Thoracic aorta (tissue), 2 donors: ENCODE measurements at regions not wholly inside any gene's neighbourhood (a gene's known extent, or its start where the extent isn't known, plus 50 kb on each side); places are given as distances from the start of the nearest gene placed in this dataset.

Source experiments
- ATAC-seq: fragments of 150-250 bp; one replicate; pipeline ENCODE4 v1.8.0; 2017; ENCODE audit warnings: low read depth; ENCODE audit not compliant: insufficient number of reproducible peaks, low FRiP score
- DNase-seq: peaks from one replicate; pipeline ENCODE4 v3.0.0-alpha.2; 2020; ENCODE audit warnings: low spot score
- H3K27ac ChIP-seq, 2 donors: fragments of 200-600 bp; sonication (generic); 1 replicate in 1 of 2; 2 replicates in 1 of 2; pipeline ENCODE4 v1.5.1; 2016; ENCODE audit warnings: mild to moderate bottlenecking in 2 of 2, moderate library complexity in 2 of 2
- H3K27me3 ChIP-seq: fragments of 200-600 bp; sonication (generic); replicated peaks from 2 replicates; pipeline ENCODE4 v1.6.0; 2016; ENCODE audit warnings: mild to moderate bottlenecking; ENCODE audit not compliant: insufficient read depth
- H3K36me3 ChIP-seq: fragments of 200-600 bp; sonication (generic); one replicate; pipeline ENCODE4 v1.5.1; 2016
- H3K4me1 ChIP-seq, 2 donors: fragments of 200-600 bp; sonication (generic); 1 replicate in 1 of 2; 2 replicates in 1 of 2; pipeline versions ENCODE4 v1.5.1 to v1.6.0; 2016; ENCODE audit warnings: low read depth in 2 of 2, mild to moderate bottlenecking in 1 of 2; ENCODE audit not compliant: control insufficient read depth in 1 of 2
- H3K4me3 ChIP-seq: fragments of 200-600 bp; sonication (generic); 2 replicates; pipeline ENCODE4 v1.5.1; 2016; ENCODE audit warnings: mild to moderate bottlenecking
- H3K9me3 ChIP-seq: fragments of 200-600 bp; sonication (generic); 2 replicates; pipeline ENCODE4 v1.5.1; 2016
- CTCF ChIP-seq: fragments of 200-600 bp; sonication (generic); IDR thresholded peaks from one replicate; pipeline ENCODE4 v1.5.1; 2019; ENCODE audit warnings: antibody characterized with exemption

GRCh38 chr10:65858841-65859240 is 1067.0 kb upstream of the LRRTM3 start:
- Histone ChIP-seq H3K27ac (no peak overlapping the region), H3K36me3 (no peaks in the 10 kb centered on the region), H3K4me3 (no peak overlapping the region), H3K9me3 (no peaks in the 10 kb centered on the region), H3K27me3 (no peaks in the 10 kb centered on the region), H3K4me1 (no peaks in the 10 kb centered on the region)
- ATAC-seq, result no peak
- no peak for TF ChIP-seq CTCF
- DNase-seq, result no peak

- ATAC-seq, result no peak
Measured at GRCh38 chr10:65861249-65861648, 1064.6 kb upstream of the LRRTM3 start.

More at GRCh38 chr10:65861249-65861648, 1064.6 kb upstream of the LRRTM3 start:
- DNase-seq, result no peak
- Histone ChIP-seq H3K27me3 (no peaks in the 10 kb centered on the region), H3K4me3 (no peak overlapping the region), H3K27ac (no peak overlapping the region), H3K9me3 (no peaks in the 10 kb centered on the region), H3K36me3 (no peaks in the 10 kb centered on the region), H3K4me1 (no peaks in the 10 kb centered on the region)
- no peak for TF ChIP-seq CTCF
